Gastrocnemius medialis (tissue), 4 donors: ENCODE measurements at regions not wholly inside any gene's neighbourhood (a gene's known extent, or its start where the extent isn't known, plus 50 kb on each side); places are given as distances from the start of the nearest gene placed in this dataset.

Experiments used
- ATAC-seq, 2 donors: fragments of 150-250 bp; one replicate each; pipeline ENCODE4 v1.9.1; 2016
- DNase-seq, 2 donors: peaks; one replicate each; pipeline ENCODE4 v3.0.0-alpha.2; 2019
- H3K27ac ChIP-seq, 4 donors: fragments of 200-600 bp; sonication (generic); 1 replicate in 1 of 4; 2 replicates in 3 of 4; pipeline ENCODE4 v1.5.1; 2016 to 2018; ENCODE audit warnings: mild to moderate bottlenecking in 2 of 4, moderate library complexity in 1 of 4
- H3K27me3 ChIP-seq, 3 donors: fragments of 200-600 bp; sonication (generic) in 2 of 3; 1 replicate in 1 of 3; 2 replicates in 2 of 3; pipeline versions ENCODE4 v1.5.1 to v1.6.0; 2016 to 2019; ENCODE audit warnings: mild to moderate bottlenecking in 1 of 3, moderate library complexity in 1 of 3
- H3K36me3 ChIP-seq, 2 donors: fragments of 200-600 bp; sonication (generic) in 1 of 2; one replicate each; pipeline ENCODE4 v1.5.1; 2017 to 2018
- H3K4me1 ChIP-seq, 2 donors: fragments of 200-600 bp; sonication (generic) in 1 of 2; one replicate each; pipeline ENCODE4 v1.5.1; 2016 to 2017; ENCODE audit warnings: mild to moderate bottlenecking in 2 of 2
- H3K4me3 ChIP-seq, 4 donors: fragments of 200-600 bp; sonication (generic) in 3 of 4; 1 replicate in 1 of 4; 2 replicates in 3 of 4; pipeline ENCODE4 v1.5.1; 2016 to 2019; ENCODE audit warnings: mild to moderate bottlenecking in 2 of 4
- H3K9me3 ChIP-seq, 3 donors: fragments of 200-600 bp; sonication (generic) in 2 of 3; 1 replicate in 1 of 3; 2 replicates in 2 of 3; pipeline ENCODE4 v1.5.1; 2016 to 2019
- CTCF ChIP-seq, 5 experiments: fragments of 450-650 bp in 3 of 5; fragments of 200-600 bp in 2 of 5; sonication (generic) in 2 of 5; IDR thresholded peaks in 4 of 5; conservative IDR thresholded peaks in 1 of 5; 1 replicate in 4 of 5; 2 replicates in 1 of 5; pipeline ENCODE4 v1.5.1; 2016 to 2019; ENCODE audit warnings: antibody characterized with exemption in 5 of 5, mild to moderate bottlenecking in 3 of 5, moderate library complexity in 3 of 5
- POLR2A ChIP-seq, 2 donors: fragments of 450-650 bp; IDR thresholded peaks; one replicate each; pipeline ENCODE4 v1.6.1; 2017; ENCODE audit warnings: antibody characterized with exemption in 2 of 2, mild to moderate bottlenecking in 2 of 2, moderate library complexity in 2 of 2
- in situ Hi-C, 4 donors: fragments of 200-750 bp; cut with MboI; loops; one replicate each; pipeline versions ENCODE4 v1.15.0 to v1.8.0; 2017; ENCODE audit warnings: low sequenced_read_pairs in 4 of 4
- intact Hi-C: fragments of 100-400 bp; cut with DNase I; formaldehyde crosslinking; loops from one replicate; pipeline ENCODE4 v1.15.1; 2023; ENCODE audit warnings: low total_unique reads

DNA sequence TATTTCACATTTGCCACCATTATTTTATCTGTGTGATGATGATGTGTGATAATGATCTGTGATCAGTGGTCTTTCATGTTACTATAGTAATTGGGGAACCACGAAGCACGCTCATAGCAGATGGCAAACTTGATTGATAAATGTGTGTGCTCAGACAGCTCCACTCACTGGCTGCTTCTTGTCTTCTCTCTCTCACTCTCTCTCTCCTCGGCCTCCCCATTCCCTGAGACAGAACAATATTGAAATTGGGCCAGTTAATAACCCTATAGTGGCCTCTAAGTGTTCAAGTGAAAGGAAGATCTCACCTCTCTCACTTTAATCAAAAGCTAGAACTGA, 60.7 kb upstream of the RAPGEF4 start:
- TF ChIP-seq CTCF (IDR thresholded peaks at IDR 0.05 in 4 of 5, conservative IDR thresholded peaks at IDR 0.05 in 1 of 5) (no peak), POLR2A (IDR thresholded peaks at IDR 0.05) (no peak)
- Histone ChIP-seq H3K9me3 (no peaks in the 10 kb centered on the region), H3K4me3 (no peak overlapping the region), H3K27ac (no peak overlapping the region), H3K4me1 (no peaks in the 10 kb centered on the region), H3K27me3 (no peaks in the 10 kb centered on the region), H3K36me3 (no peaks in the 10 kb centered on the region)
- in situ Hi-C loops (no loop called here), intact Hi-C loops (no loop called here)
- no peak for DNase-seq
- ATAC-seq = no peak

DNA sequence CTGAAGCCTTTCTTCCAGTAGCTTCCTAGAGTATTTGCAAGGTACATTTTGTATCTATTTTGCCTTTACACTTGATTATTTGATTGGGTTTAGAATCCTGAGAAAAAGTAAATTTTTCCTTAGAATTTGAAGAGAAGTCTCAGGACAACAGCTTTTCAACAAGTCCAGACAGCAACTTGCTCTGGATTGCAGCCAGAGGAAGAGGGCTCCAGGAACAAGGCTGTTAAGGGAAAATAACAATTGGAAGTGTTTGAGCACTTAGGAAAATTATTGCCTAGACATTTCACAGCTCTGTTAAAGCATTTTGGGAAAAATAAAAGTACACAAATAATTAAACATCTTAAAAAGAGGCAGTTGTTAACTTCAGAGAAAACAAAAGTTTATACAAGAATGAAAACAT, 58.3 kb upstream of the RAPGEF4 start:
- no peak overlapping the region for H3K27ac ChIP-seq
- intact Hi-C loops (no loop called here), in situ Hi-C loops (no loop called here)
- TF ChIP-seq CTCF (IDR thresholded peaks at IDR 0.05 in 4 of 5, conservative IDR thresholded peaks at IDR 0.05 in 1 of 5) (no peak), POLR2A (IDR thresholded peaks at IDR 0.05) (no peak)
- no peaks in the 10 kb centered on the region for H3K4me1 ChIP-seq
- no peaks in the 10 kb centered on the region for H3K9me3 ChIP-seq
- no peaks in the 10 kb centered on the region for H3K36me3 ChIP-seq
- no peak for ATAC-seq
- no peak for DNase-seq
- no peak overlapping the region for H3K4me3 ChIP-seq
- no peaks in the 10 kb centered on the region for H3K27me3 ChIP-seq

DNA sequence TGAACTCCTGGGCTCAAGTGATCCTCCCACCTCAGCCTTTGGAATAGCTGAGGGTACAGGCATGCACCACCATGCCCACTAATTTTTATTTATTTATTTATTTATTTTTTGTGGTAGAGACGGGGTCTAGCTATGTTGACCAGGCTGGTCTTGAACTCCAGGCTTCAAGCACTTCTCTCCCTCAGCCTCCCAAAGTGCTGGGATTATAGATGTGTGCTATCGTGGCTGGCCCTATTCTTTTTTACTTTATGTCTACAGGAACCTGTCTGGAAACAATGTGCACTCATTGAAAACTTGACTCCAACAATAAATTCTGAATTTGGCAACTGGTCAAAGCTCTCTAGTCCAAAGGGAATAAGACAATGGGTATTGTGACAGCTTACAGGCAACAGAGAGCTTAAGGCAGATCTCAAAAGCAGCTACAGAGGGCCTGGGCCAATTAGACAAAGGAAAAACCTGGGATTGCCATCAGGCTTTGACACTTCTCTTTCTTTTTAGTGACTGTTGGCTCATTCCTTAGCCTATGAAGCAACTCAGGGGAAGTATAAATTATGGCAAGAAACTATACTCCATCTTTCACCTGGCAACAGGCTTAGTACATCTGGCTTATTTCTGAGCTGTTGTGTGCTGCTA, 55.1 kb upstream of the RAPGEF4 start:
- TF ChIP-seq CTCF (IDR thresholded peaks at IDR 0.05 in 4 of 5, conservative IDR thresholded peaks at IDR 0.05 in 1 of 5) (no peak), POLR2A (IDR thresholded peaks at IDR 0.05) (no peak)
- intact Hi-C loops (no loop called here), in situ Hi-C loops (no loop called here)
- DNase-seq (no peak), ATAC-seq (peak in 1 of 2 donors; percentile 56)
- H3K9me3 ChIP-seq = no peaks in the 10 kb centered on the region
- no peaks in the 10 kb centered on the region for H3K4me1 ChIP-seq
- no peaks in the 10 kb centered on the region for H3K27me3 ChIP-seq
- no peaks in the 10 kb centered on the region for H3K36me3 ChIP-seq
- H3K4me3 ChIP-seq = no peak overlapping the region
- no peak overlapping the region for H3K27ac ChIP-seq

DNA sequence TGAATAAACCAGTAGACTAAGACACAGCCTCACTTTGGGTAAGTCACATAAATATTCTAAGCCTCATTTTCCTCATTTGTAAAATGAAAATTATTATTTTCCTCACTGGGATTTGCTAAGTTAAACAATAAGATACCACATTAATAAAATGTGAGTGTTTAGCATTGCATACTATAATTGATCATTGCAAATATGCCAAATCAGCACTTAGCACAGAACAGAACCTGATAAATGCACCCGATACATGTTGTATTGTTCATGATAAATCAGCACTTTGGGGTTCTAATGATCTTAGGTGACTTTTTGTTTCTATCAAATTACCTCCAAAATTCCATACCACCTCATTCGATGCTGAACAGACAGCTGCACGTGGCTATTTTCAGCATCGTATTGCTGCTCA, 50.2 kb upstream of the RAPGEF4 start:
- DNase-seq = no peak
- TF ChIP-seq CTCF (IDR thresholded peaks at IDR 0.05 in 4 of 5, conservative IDR thresholded peaks at IDR 0.05 in 1 of 5) = no peak
- Histone ChIP-seq H3K36me3 (no peaks in the 10 kb centered on the region), H3K9me3 (no peaks in the 10 kb centered on the region), H3K27ac (no peak overlapping the region), H3K4me3 (no peak overlapping the region), H3K4me1 (no peaks in the 10 kb centered on the region), H3K27me3 (no peaks in the 10 kb centered on the region)
- in situ Hi-C loops (no loop called here), intact Hi-C loops (no loop called here)
- no peak for ATAC-seq
